IMR-90 (cell line): ENCODE measurements at regions not wholly inside any gene's neighbourhood (a gene's known extent, or its start where the extent isn't known, plus 50 kb on each side); places are given as distances from the start of the nearest gene placed in this dataset.

ENCODE experiments used
- ATAC-seq: fragments of 200-7000 bp; cut with Tn5 transposase; 2 replicates; pipeline ENCODE4 v1.9.1; 2020; ENCODE audit warnings: low read depth, mild to moderate bottlenecking, moderate library complexity
- BruUV-seq: library from RNA; stranded (reverse); fragments of 400-500 nt; replicated peaks from 2 replicates; lab custom pipeline; 2021; lab: Mats Ljungman, UMichigan
- CTCF ChIA-PET: fragments of 300-600 bp; formaldehyde crosslinking; extraction: SDS; loops from one replicate; lab custom pipeline; 2021; ENCODE audit warnings: antibody characterized with exemption; lab: Yijun Ruan, JAX
- POLR2A ChIA-PET: fragments of 300-600 bp; sonication (Branson Sonifier 250); formaldehyde crosslinking; loops from one replicate; lab custom pipeline; 2022; ENCODE audit warnings: antibody characterized with exemption; ENCODE audit not compliant: unreplicated experiment; lab: Charles Lee
- DNase-seq: peaks from one replicate; pipeline ENCODE4 v3.0.0; 2013
- H2AFZ ChIP-seq: replicated peaks from 2 replicates; pipeline ENCODE3; 2013; ENCODE audit warnings: low read length, mild to moderate bottlenecking; ENCODE audit not compliant: poor library complexity
- H2AK5ac ChIP-seq: 2 replicates; pipeline ENCODE4 v1.6.1; 2013; ENCODE audit warnings: low read depth, low read length, inconsistent platforms
- H2AK9ac ChIP-seq: replicated peaks from 2 replicates; pipeline ENCODE3; 2013; ENCODE audit warnings: mild to moderate bottlenecking, low read depth, low read length, moderate library complexity; ENCODE audit not compliant: poor library complexity
- H2BK120ac ChIP-seq: 2 replicates; pipeline ENCODE4 v1.6.1; 2013; ENCODE audit warnings: low read depth, low read length, inconsistent platforms
- H2BK15ac ChIP-seq: 3 replicates; pipeline ENCODE4 v1.6.1; 2013; ENCODE audit warnings: low read depth, low read length, inconsistent platforms
- H2BK20ac ChIP-seq: 2 replicates; pipeline ENCODE4 v1.6.1; 2013; ENCODE audit warnings: low read depth, mild to moderate bottlenecking, inconsistent platforms, low read length, moderate library complexity
- H2BK5ac ChIP-seq: 2 replicates; pipeline ENCODE4 v1.6.1; 2013; ENCODE audit warnings: mild to moderate bottlenecking, low read depth, low read length, inconsistent platforms; ENCODE audit not compliant: poor library complexity, severe bottlenecking
- H3K14ac ChIP-seq: replicated peaks from 2 replicates; pipeline ENCODE4 v1.6.1; 2013; ENCODE audit warnings: low read depth, low read length, inconsistent platforms
- H3K18ac ChIP-seq: 2 replicates; pipeline ENCODE4 v1.6.1; 2013; ENCODE audit warnings: low read depth, low read length, control low read depth
- H3K23ac ChIP-seq: 2 replicates; pipeline ENCODE4 v1.6.1; 2013; ENCODE audit warnings: low read depth, low read length, inconsistent platforms
- H3K27ac ChIP-seq: 2 replicates; pipeline ENCODE4 v1.5.1; 2013; ENCODE audit warnings: mild to moderate bottlenecking, control low read depth, low read length; ENCODE audit not compliant: insufficient read depth
- H3K27me3 ChIP-seq: 2 replicates; pipeline ENCODE4 v1.6.1; 2013; ENCODE audit warnings: low read length; ENCODE audit not compliant: control insufficient read depth, insufficient read depth
- H3K36me3 ChIP-seq: 2 replicates; pipeline ENCODE4 v1.6.1; 2013; ENCODE audit warnings: low read length, mixed read lengths; ENCODE audit not compliant: control insufficient read depth, insufficient read depth
- H3K4ac ChIP-seq: 2 replicates; pipeline ENCODE4 v1.6.1; 2013; ENCODE audit warnings: low read depth, low read length, inconsistent platforms
- H3K4me1 ChIP-seq: 2 replicates; pipeline ENCODE4 v1.6.1; 2013; ENCODE audit warnings: low read length, mixed read lengths; ENCODE audit not compliant: control insufficient read depth, insufficient read depth
- H3K4me2 ChIP-seq: 2 replicates; pipeline ENCODE4 v1.6.1; 2013; ENCODE audit warnings: low read depth, mild to moderate bottlenecking, control low read depth, low read length, moderate library complexity
- H3K4me3 ChIP-seq: 2 replicates; pipeline ENCODE4 v1.5.1; 2013; ENCODE audit warnings: low read depth, mild to moderate bottlenecking, control low read depth, low read length, moderate library complexity; ENCODE audit not compliant: insufficient read depth
- H3K56ac ChIP-seq: 2 replicates; pipeline ENCODE4 v1.6.1; 2013; ENCODE audit warnings: low read length, inconsistent platforms; ENCODE audit not compliant: insufficient read depth; ENCODE audit errors: extremely low read depth
- H3K79me1 ChIP-seq, 2 experiments: 2 replicates each; pipeline ENCODE4 v1.6.1; 2013; ENCODE audit warnings: low read length in 2 of 2, inconsistent platforms in 1 of 2, low read depth in 1 of 2
- H3K9ac ChIP-seq: 2 replicates; pipeline ENCODE4 v1.6.1; 2013; ENCODE audit warnings: low read depth, low read length, control low read depth
- H3K9me1 ChIP-seq: 2 replicates; pipeline ENCODE4 v1.6.1; 2013; ENCODE audit warnings: low read length, inconsistent platforms; ENCODE audit not compliant: insufficient read depth
- H3K9me3 ChIP-seq: 2 replicates; pipeline ENCODE4 v1.6.1; 2013; ENCODE audit warnings: low read length; ENCODE audit not compliant: control insufficient read depth, insufficient read depth
- H4K20me1 ChIP-seq: 2 replicates; pipeline ENCODE4 v1.6.1; 2013; ENCODE audit warnings: low read length, inconsistent platforms; ENCODE audit not compliant: insufficient read depth
- H4K5ac ChIP-seq: 2 replicates; pipeline ENCODE4 v1.6.1; 2013; ENCODE audit warnings: mild to moderate bottlenecking, low read depth, low read length, control low read depth
- H4K8ac ChIP-seq, 2 experiments: 2 replicates each; pipeline ENCODE4 v1.6.1; 2013; ENCODE audit warnings: low read depth in 2 of 2, low read length in 2 of 2, control low read depth in 1 of 2, inconsistent platforms in 1 of 2
- H4K91ac ChIP-seq: 2 replicates; pipeline ENCODE4 v1.6.1; 2013; ENCODE audit warnings: low read depth, low read length, inconsistent platforms; ENCODE audit not compliant: insufficient read depth
- BHLHE40 ChIP-seq: fragments of 150-350 bp; IDR thresholded peaks from 2 replicates; pipeline ENCODE4 v1.6.1; 2016; ENCODE audit warnings: mild to moderate bottlenecking, low read depth, low read length
- FOS ChIP-seq: fragments of 150-350 bp; IDR thresholded peaks from 2 replicates; pipeline ENCODE4 v1.6.1; 2016; ENCODE audit warnings: low read depth, low read length
- MAFK ChIP-seq: IDR thresholded peaks from 2 replicates; pipeline ENCODE4 v1.6.1; 2012; ENCODE audit warnings: low read depth, low read length, improper control_type of control experiment
- MAZ ChIP-seq: IDR thresholded peaks from 2 replicates; pipeline ENCODE4 v1.6.1; 2012; ENCODE audit warnings: low read depth, mild to moderate bottlenecking, low read length, improper control_type of control experiment, moderate library complexity, borderline replicate concordance
- MXI1 ChIP-seq: IDR thresholded peaks from 2 replicates; pipeline ENCODE4 v1.6.1; 2012; ENCODE audit warnings: low read depth, mild to moderate bottlenecking, low read length, moderate library complexity, borderline replicate concordance
- POLR2A ChIP-seq: IDR thresholded peaks from 2 replicates; pipeline ENCODE4 v1.6.1; 2012; ENCODE audit warnings: mild to moderate bottlenecking, low read depth, low read length
- RCOR1 ChIP-seq: IDR thresholded peaks from 2 replicates; pipeline ENCODE4 v1.6.1; 2012; ENCODE audit warnings: mild to moderate bottlenecking, low read length, improper control_type of control experiment; ENCODE audit not compliant: insufficient replicate concordance
- RFX5 ChIP-seq: IDR thresholded peaks from 2 replicates; pipeline ENCODE4 v1.8.0; 2012; ENCODE audit warnings: low read depth, mild to moderate bottlenecking, low read length, moderate library complexity
- SMC3 ChIP-seq: fragments of 150-350 bp; IDR thresholded peaks from 2 replicates; pipeline ENCODE4 v1.6.1; 2016; ENCODE audit warnings: low read depth, mild to moderate bottlenecking, antibody characterized with exemption, low read length, moderate library complexity
- WGBS, 2 experiments: methylation state at CpG; one replicate each; pipeline versions ENCODE4 v1.1.5 to v1.1.7; 2013; ENCODE audit warnings: missing lambda C conversion rate in 2 of 2; ENCODE audit not compliant: insufficient read length in 1 of 2; ENCODE audit errors: extremely low coverage in 2 of 2; 5-methylcytosine and 5-hydroxymethylcytosine counted together
- dilution Hi-C: fragments of 300-500 bp; cut with HindIII; formaldehyde crosslinking; loops from one replicate; pipeline ENCODE4 v1.14.3; 2018; ENCODE audit warnings: low sequenced_read_pairs; ENCODE audit not compliant: unreplicated experiment
- in situ Hi-C: fragments of 300-500 bp; cut with MboI; formaldehyde crosslinking; loops from 3 replicates; pipeline ENCODE4 v1.14.3; 2019; ENCODE audit warnings: low sequenced_read_pairs, inconsistent platforms, mixed read lengths
- intact Hi-C: fragments of 100-400 bp; cut with micrococcal nuclease; formaldehyde crosslinking; loops from 2 replicates; pipeline ENCODE4 v1.10.0; 2022
- TF ChIP-seq, protein P1 (sequence below): conservative IDR thresholded peaks from 2 replicates; pipeline ENCODE4 v1.5.1; 2012; ENCODE audit warnings: mild to moderate bottlenecking, low read depth, low read length, improper control_type of control experiment
- TF ChIP-seq, protein P2 (sequence below): fragments of 150-350 bp; IDR thresholded peaks from 2 replicates; pipeline ENCODE4 v1.6.1; 2016; ENCODE audit warnings: low read depth, mild to moderate bottlenecking, low read length, moderate library complexity, borderline replicate concordance
- TF ChIP-seq, protein P3 (sequence below): fragments of 150-350 bp; IDR thresholded peaks from 2 replicates; pipeline ENCODE4 v1.6.1; 2017; ENCODE audit warnings: mild to moderate bottlenecking, antibody characterized with exemption, low read length, low read depth

DNA sequence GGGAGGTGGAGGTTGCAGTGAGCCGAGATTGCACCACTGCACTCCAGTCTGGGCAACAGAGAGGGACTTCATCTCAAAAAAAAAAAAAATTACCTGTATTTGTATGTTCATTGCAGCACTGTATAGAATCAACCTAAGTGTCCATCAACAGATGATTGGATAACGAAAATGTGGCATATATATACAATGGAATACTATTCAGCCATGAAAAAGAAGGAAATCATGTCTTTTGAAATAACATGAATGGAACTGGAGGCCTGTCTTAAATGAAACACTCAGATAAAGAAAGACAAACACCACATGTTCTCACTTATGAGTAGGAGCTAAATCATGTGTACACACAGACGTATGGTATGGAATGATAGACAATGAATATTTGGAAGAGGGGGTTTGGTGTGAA lies 59.4 kb upstream of the MEF2A start:
- Histone ChIP-seq H3K4me1 (peaks cover 18% of the 10 kb centered on the region), H4K91ac (no peak overlapping the region), H3K9ac (no peak overlapping the region), H3K9me1 (peaks cover 10% of the 10 kb centered on the region), H4K5ac (no peak overlapping the region), H3K18ac (no peak overlapping the region), H3K4ac (no peak overlapping the region), H2BK120ac (no peak overlapping the region), H4K20me1 (no peaks in the 10 kb centered on the region), H3K4me2 (no peak overlapping the region), H3K27ac (no peak overlapping the region), H4K8ac (no peak overlapping the region), H3K9me3 (no peaks in the 10 kb centered on the region), H2BK5ac (no peak overlapping the region), H3K36me3 (no peaks in the 10 kb centered on the region), H3K27me3 (0 out of 2 replicates have a peak, but pooled peaks cover 1% of the 10 kb centered on the region), H2AK5ac (no peak overlapping the region), H2AFZ (no peak overlapping the region), H2BK15ac (no peak overlapping the region), H3K79me1 (no peaks in the 10 kb centered on the region), H2BK20ac (no peak overlapping the region), H3K4me3 (no peak overlapping the region), H3K14ac (no peak overlapping the region), H3K56ac (no peak overlapping the region), H3K23ac (no peak overlapping the region), H2AK9ac (no peak overlapping the region)
- ChIA-PET POLR2A (no interaction called here), CTCF (interaction anchor here (1.5 kb wide), 1 partner anchor 198 kb away, joined by 6 read pairs; no protein-coding TSS in a partner anchor)
- WGBS, 2 experiments, result no CpG with 5 or more reads among the region's 3 CpGs
- BruUV-seq, result no TSS peak
- ATAC-seq (no peak), DNase-seq (no peak)
- TF ChIP-seq, protein P1, sequence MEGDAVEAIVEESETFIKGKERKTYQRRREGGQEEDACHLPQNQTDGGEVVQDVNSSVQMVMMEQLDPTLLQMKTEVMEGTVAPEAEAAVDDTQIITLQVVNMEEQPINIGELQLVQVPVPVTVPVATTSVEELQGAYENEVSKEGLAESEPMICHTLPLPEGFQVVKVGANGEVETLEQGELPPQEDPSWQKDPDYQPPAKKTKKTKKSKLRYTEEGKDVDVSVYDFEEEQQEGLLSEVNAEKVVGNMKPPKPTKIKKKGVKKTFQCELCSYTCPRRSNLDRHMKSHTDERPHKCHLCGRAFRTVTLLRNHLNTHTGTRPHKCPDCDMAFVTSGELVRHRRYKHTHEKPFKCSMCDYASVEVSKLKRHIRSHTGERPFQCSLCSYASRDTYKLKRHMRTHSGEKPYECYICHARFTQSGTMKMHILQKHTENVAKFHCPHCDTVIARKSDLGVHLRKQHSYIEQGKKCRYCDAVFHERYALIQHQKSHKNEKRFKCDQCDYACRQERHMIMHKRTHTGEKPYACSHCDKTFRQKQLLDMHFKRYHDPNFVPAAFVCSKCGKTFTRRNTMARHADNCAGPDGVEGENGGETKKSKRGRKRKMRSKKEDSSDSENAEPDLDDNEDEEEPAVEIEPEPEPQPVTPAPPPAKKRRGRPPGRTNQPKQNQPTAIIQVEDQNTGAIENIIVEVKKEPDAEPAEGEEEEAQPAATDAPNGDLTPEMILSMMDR, result no peak
- TF ChIP-seq, protein P2, sequence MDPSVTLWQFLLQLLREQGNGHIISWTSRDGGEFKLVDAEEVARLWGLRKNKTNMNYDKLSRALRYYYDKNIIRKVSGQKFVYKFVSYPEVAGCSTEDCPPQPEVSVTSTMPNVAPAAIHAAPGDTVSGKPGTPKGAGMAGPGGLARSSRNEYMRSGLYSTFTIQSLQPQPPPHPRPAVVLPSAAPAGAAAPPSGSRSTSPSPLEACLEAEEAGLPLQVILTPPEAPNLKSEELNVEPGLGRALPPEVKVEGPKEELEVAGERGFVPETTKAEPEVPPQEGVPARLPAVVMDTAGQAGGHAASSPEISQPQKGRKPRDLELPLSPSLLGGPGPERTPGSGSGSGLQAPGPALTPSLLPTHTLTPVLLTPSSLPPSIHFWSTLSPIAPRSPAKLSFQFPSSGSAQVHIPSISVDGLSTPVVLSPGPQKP, result no peak
- no peak for TF ChIP-seq MAZ
- TF ChIP-seq MAFK, result no peak
- no peak for TF ChIP-seq SMC3
- TF ChIP-seq RFX5, result no peak
- no peak for TF ChIP-seq RCOR1
- no peak for TF ChIP-seq MXI1
- TF ChIP-seq POLR2A, result no peak
- TF ChIP-seq FOS, result no peak
- no peak for TF ChIP-seq BHLHE40
- TF ChIP-seq, protein P3, sequence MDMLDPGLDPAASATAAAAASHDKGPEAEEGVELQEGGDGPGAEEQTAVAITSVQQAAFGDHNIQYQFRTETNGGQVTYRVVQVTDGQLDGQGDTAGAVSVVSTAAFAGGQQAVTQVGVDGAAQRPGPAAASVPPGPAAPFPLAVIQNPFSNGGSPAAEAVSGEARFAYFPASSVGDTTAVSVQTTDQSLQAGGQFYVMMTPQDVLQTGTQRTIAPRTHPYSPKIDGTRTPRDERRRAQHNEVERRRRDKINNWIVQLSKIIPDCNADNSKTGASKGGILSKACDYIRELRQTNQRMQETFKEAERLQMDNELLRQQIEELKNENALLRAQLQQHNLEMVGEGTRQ, result no peak
- in situ Hi-C loops (no loop called here), dilution Hi-C loops (no loop called here), intact Hi-C loops (no loop called here)
